Spleen (tissue), 7 donors: ENCODE measurements at regions not wholly inside any gene's neighbourhood (a gene's known extent, or its start where the extent isn't known, plus 50 kb on each side); places are given as distances from the start of the nearest gene placed in this dataset.

Experiments used
- CTCF ChIP-seq, 11 experiments: fragments of 200-600 bp in 7 of 11; fragments of 450-650 bp in 4 of 11; sonication (generic) in 4 of 11; IDR thresholded peaks in 8 of 11; conservative IDR thresholded peaks in 3 of 11; 1 replicate in 7 of 11; 2 replicates in 4 of 11; pipeline versions ENCODE4 v1.4.0 to v1.8.0; 2016 to 2021; ENCODE audit warnings: antibody characterized with exemption in 11 of 11, inconsistent platforms in 4 of 11, mild to moderate bottlenecking in 1 of 11
- POLR2A ChIP-seq, 3 donors: fragments of 450-650 bp; IDR thresholded peaks; one replicate each; pipeline ENCODE4 v1.5.1; 2017; ENCODE audit warnings: antibody characterized with exemption in 3 of 3, mild to moderate bottlenecking in 1 of 3
- donor health status: DM: no; HTN: no; CAD: no; lungs with moderate emphysema.
- donor health status: DM: no; HTN: no; CAD: no.
- donor health status: DM: no; HTN: no; CAD: no.

- TF ChIP-seq CTCF (IDR thresholded peaks at IDR 0.05 in 8 of 11, conservative IDR thresholded peaks at IDR 0.05 in 3 of 11): no peak
- no peak for TF ChIP-seq POLR2A (IDR thresholded peaks at IDR 0.05)
Observed at GRCh38 chr14:62283837-62284236, 521.6 kb downstream of the SNAPC1 start.
